GM12878 (cell line): ENCODE measurements at regions not wholly inside any gene's neighbourhood (a gene's known extent, or its start where the extent isn't known, plus 50 kb on each side); places are given as distances from the start of the nearest gene placed in this dataset.

Source experiments
- ATAC-seq: fragments of 200-7000 bp; cut with Tn5 transposase; 3 replicates; pipeline ENCODE4 v1.9.1; 2020; ENCODE audit warnings: mild to moderate bottlenecking, moderate library complexity
- BruUV-seq: library from RNA; stranded (reverse); fragments of 400-500 nt; replicated peaks from 2 replicates; lab custom pipeline; 2021; lab: Mats Ljungman, UMichigan
- CTCF ChIA-PET: fragments of 300-600 bp; sonication (Branson Sonifier 250); formaldehyde crosslinking; extraction: SDS; loops from one replicate; lab custom pipeline; 2021; ENCODE audit warnings: inconsistent platforms; lab: Yijun Ruan, JAX
- POLR2A ChIA-PET: fragments of 350-600 bp; formaldehyde crosslinking; extraction: SDS; loops from one replicate; lab custom pipeline; 2021; ENCODE audit warnings: inconsistent platforms; lab: Charles Lee
- RAD21 ChIA-PET: fragments of 300-600 bp; sonication (Branson Sonifier 250); formaldehyde crosslinking; loops from one replicate; lab custom pipeline; 2023; ENCODE audit warnings: antibody characterized with exemption; ENCODE audit not compliant: unreplicated experiment; lab: Charles Lee
- SMC1A ChIA-PET: fragments of 300-600 bp; sonication (Branson Sonifier 250); formaldehyde crosslinking; loops from one replicate; lab custom pipeline; 2023; ENCODE audit not compliant: unreplicated experiment, uncharacterized antibody; lab: Charles Lee
- DNase-seq: peaks from one replicate; pipeline ENCODE4 v3.0.0-alpha.2; 2011; ENCODE audit warnings: low read depth, low spot score
- FAIRE-seq: peaks from 3 replicates; lab custom pipeline; 2011; peaks lifted over from hg19 to GRCh38; lab: Jason Lieb, UNC
- H2AFZ ChIP-seq: 2 replicates; pipeline ENCODE4 v1.6.0; 2011; ENCODE audit warnings: low read depth, low read length, control low read depth; ENCODE audit not compliant: control insufficient read depth
- H3K27ac ChIP-seq: 2 replicates; pipeline ENCODE4 v1.5.1; 2011; ENCODE audit warnings: control low read depth; ENCODE audit not compliant: control insufficient read depth, insufficient read depth
- H3K27me3 ChIP-seq, 2 experiments: replicated peaks in 1 of 2; 2 replicates each; pipeline versions ENCODE4 v1.6.0 to v1.6.1; 2011; ENCODE audit warnings: low read length in 1 of 2; ENCODE audit not compliant: control insufficient read depth in 2 of 2, insufficient read depth in 2 of 2
- H3K36me3 ChIP-seq, 2 experiments: 2 replicates each; pipeline ENCODE4 v1.5.1; 2011; ENCODE audit warnings: low read length in 1 of 2; ENCODE audit not compliant: control insufficient read depth in 2 of 2, insufficient read depth in 2 of 2
- H3K4me1 ChIP-seq: 2 replicates; pipeline ENCODE4 v1.6.1; 2011; ENCODE audit warnings: mild to moderate bottlenecking, low read length, moderate library complexity, mixed read lengths; ENCODE audit not compliant: control insufficient read depth, insufficient read depth
- H3K4me2 ChIP-seq: 2 replicates; pipeline ENCODE4 v1.6.0; 2011; ENCODE audit warnings: control low read depth; ENCODE audit not compliant: control insufficient read depth, insufficient read depth
- H3K4me3 ChIP-seq: fragments of 200-600 bp; sonication (generic); 2 replicates; pipeline ENCODE4 v1.5.1; 2016
- H3K79me2 ChIP-seq: 2 replicates; pipeline ENCODE4 v1.6.0; 2011; ENCODE audit warnings: low read length; ENCODE audit not compliant: control insufficient read depth, insufficient read depth
- H3K9ac ChIP-seq: 2 replicates; pipeline ENCODE4 v1.8.0; 2011; ENCODE audit warnings: low read length, control low read depth, mixed read lengths; ENCODE audit not compliant: control insufficient read depth, insufficient read depth
- H3K9me3 ChIP-seq: replicated peaks from 3 replicates; pipeline ENCODE4 v1.5.1; 2011; ENCODE audit warnings: mild to moderate bottlenecking, low read length; ENCODE audit not compliant: control insufficient read depth, insufficient read depth
- H4K20me1 ChIP-seq: 2 replicates; pipeline ENCODE4 v1.6.0; 2011; ENCODE audit not compliant: control insufficient read depth, insufficient read depth
- ATF2 ChIP-seq: IDR thresholded peaks from 2 replicates; pipeline ENCODE4 v1.6.1; 2012; ENCODE audit warnings: low read length, inconsistent platforms
- BRCA1 ChIP-seq: IDR thresholded peaks from 2 replicates; pipeline ENCODE4 v1.6.1; 2011; ENCODE audit warnings: low read depth, low read length, improper control_type of control experiment
- DPF2 ChIP-seq: fragments of 450-650 bp; IDR thresholded peaks from 2 replicates; pipeline ENCODE4 v1.6.1; 2017; ENCODE audit warnings: mild to moderate bottlenecking
- EED ChIP-seq: sonication (generic); IDR thresholded peaks from 2 replicates; pipeline ENCODE4 v1.6.1; 2016; ENCODE audit warnings: antibody characterized with exemption, low read depth
- EP300 ChIP-seq, 2 experiments: fragments of 150-350 bp in 1 of 2; IDR thresholded peaks; 2 replicates each; pipeline ENCODE4 v1.6.1; 2011 to 2012; ENCODE audit warnings: low read depth in 2 of 2, low read length in 2 of 2, borderline replicate concordance in 1 of 2, improper control_type of control experiment in 1 of 2, inconsistent platforms in 1 of 2; ENCODE audit not compliant: control insufficient read depth in 1 of 2
- IRF5 ChIP-seq: fragments of 450-650 bp; IDR thresholded peaks from 2 replicates; pipeline ENCODE4 v1.6.1; 2017; ENCODE audit warnings: borderline replicate concordance
- JUND ChIP-seq: IDR thresholded peaks from 2 replicates; pipeline ENCODE4 v1.6.1; 2012; ENCODE audit warnings: low read depth, mild to moderate bottlenecking, low read length, improper control_type of control experiment, moderate library complexity
- KLF5 ChIP-seq: fragments of 450-650 bp; IDR thresholded peaks from 2 replicates; pipeline ENCODE4 v1.6.1; 2014; ENCODE audit warnings: mild to moderate bottlenecking; ENCODE audit not compliant: partially characterized antibody
- MYC ChIP-seq: IDR thresholded peaks from 2 replicates; pipeline ENCODE4 v1.6.1; 2011; ENCODE audit warnings: mild to moderate bottlenecking, low read length, moderate library complexity, inconsistent platforms; ENCODE audit not compliant: insufficient read depth, insufficient replicate concordance, insufficient read length, severe bottlenecking
- RAD51 ChIP-seq: fragments of 450-650 bp; IDR thresholded peaks from 2 replicates; pipeline ENCODE4 v1.6.1; 2016; ENCODE audit warnings: moderate library complexity, mild to moderate bottlenecking, inconsistent platforms
- RBBP5 ChIP-seq: fragments of 200-600 bp; sonication (generic); conservative IDR thresholded peaks from 2 replicates; pipeline ENCODE4 v1.6.1; 2016
- RFX5 ChIP-seq: IDR thresholded peaks from 2 replicates; pipeline ENCODE4 v1.6.1; 2011; ENCODE audit warnings: low read depth, low read length, improper control_type of control experiment
- RUNX3 ChIP-seq: IDR thresholded peaks from 2 replicates; pipeline ENCODE4 v1.6.1; 2012; ENCODE audit warnings: low read length, inconsistent platforms
- TARDBP ChIP-seq: IDR thresholded peaks from 2 replicates; pipeline ENCODE4 v1.6.1; 2016; ENCODE audit warnings: borderline replicate concordance
- YY1 ChIP-seq: IDR thresholded peaks from 2 replicates; pipeline ENCODE4 v1.6.1; 2011; ENCODE audit warnings: low read depth, mild to moderate bottlenecking, low read length
- ZBTB40 ChIP-seq: fragments of 450-650 bp; IDR thresholded peaks from 2 replicates; pipeline ENCODE4 v1.6.1; 2016; ENCODE audit warnings: mild to moderate bottlenecking, moderate library complexity, borderline replicate concordance
- ZZZ3 ChIP-seq: IDR thresholded peaks from 2 replicates; pipeline ENCODE4 v1.6.1; 2011; ENCODE audit warnings: low read depth; ENCODE audit not compliant: control insufficient read depth, insufficient read length
- WGBS: methylation state at CpG from one replicate; pipeline ENCODE4 v1.1.6; 2016; ENCODE audit warnings: low lambda C conversion rate; ENCODE audit not compliant: insufficient replicate concordance, insufficient coverage; ENCODE audit errors: missing lambda C conversion rate; 5-methylcytosine and 5-hydroxymethylcytosine counted together
- in situ Hi-C: fragments of 300-500 bp; cut with MboI; formaldehyde crosslinking; loops from 9 replicates; pipeline ENCODE4 v1.14.3; 2018; ENCODE audit warnings: mixed read lengths
- intact Hi-C: fragments of 100-400 bp; cut with micrococcal nuclease; formaldehyde crosslinking; loops from one replicate; pipeline ENCODE4 v1.14.2; 2022; ENCODE audit not compliant: unreplicated experiment
- TF ChIP-seq, protein P1 (sequence below): IDR thresholded peaks from 2 replicates; pipeline ENCODE4 v1.6.1; 2011; ENCODE audit warnings: low read depth, low read length, improper control_type of control experiment, borderline replicate concordance

GRCh38 chr3:166085164-166085856 lies 248.1 kb upstream of the BCHE start:
- no peak for ATAC-seq
- DNase-seq = no peak
- no peak overlapping the region for H3K27ac ChIP-seq
- no TSS peak for BruUV-seq
- H2AFZ ChIP-seq = no peak overlapping the region
- intact Hi-C loops = no loop called here
- no peaks in the 10 kb centered on the region for H3K27me3 ChIP-seq
- WGBS = 14% methylated on average over 4 of the region's 4 CpGs
- ChIA-PET SMC1A (interaction anchor here (0.7 kb wide), 1 partner anchor 12 kb away, joined by 3 read pairs; no protein-coding TSS in a partner anchor), CTCF (no interaction called here)
- in situ Hi-C loops = no loop called here
- H4K20me1 ChIP-seq = no peaks in the 10 kb centered on the region
- H3K9ac ChIP-seq = no peak overlapping the region
- no peaks in the 10 kb centered on the region for H3K36me3 ChIP-seq
- TF ChIP-seq EP300 (IDR thresholded peaks at IDR 0.05; ENCODE audit: borderline replicate concordance in 1 of 2, control insufficient read depth in 1 of 2, low read depth in 2 of 2, low read length in 2 of 2) = no peak
- no peak for TF ChIP-seq JUND
- no peak for TF ChIP-seq RFX5
- TF ChIP-seq MYC = no peak
- TF ChIP-seq TARDBP = no peak
- no peak for TF ChIP-seq BRCA1
- TF ChIP-seq, protein P1, sequence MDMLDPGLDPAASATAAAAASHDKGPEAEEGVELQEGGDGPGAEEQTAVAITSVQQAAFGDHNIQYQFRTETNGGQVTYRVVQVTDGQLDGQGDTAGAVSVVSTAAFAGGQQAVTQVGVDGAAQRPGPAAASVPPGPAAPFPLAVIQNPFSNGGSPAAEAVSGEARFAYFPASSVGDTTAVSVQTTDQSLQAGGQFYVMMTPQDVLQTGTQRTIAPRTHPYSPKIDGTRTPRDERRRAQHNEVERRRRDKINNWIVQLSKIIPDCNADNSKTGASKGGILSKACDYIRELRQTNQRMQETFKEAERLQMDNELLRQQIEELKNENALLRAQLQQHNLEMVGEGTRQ = no peak
- no peak for TF ChIP-seq EED
- TF ChIP-seq IRF5 = no peak
- no peak for TF ChIP-seq ATF2
- no peak for TF ChIP-seq DPF2
- TF ChIP-seq RBBP5 = no peak
- no peak for TF ChIP-seq YY1
- no peak for TF ChIP-seq ZBTB40
- no peak for TF ChIP-seq RAD51
- no peak for TF ChIP-seq RUNX3
- TF ChIP-seq ZZZ3 = no peak
- no peak for TF ChIP-seq KLF5
- TF ChIP-seq, all 136 proteins: peak for 0
- Histone ChIP-seq H3K4me1 (no peaks in the 10 kb centered on the region), H3K9me3 (no peaks in the 10 kb centered on the region), H3K4me3 (no peak overlapping the region), H3K4me2 (no peak overlapping the region), H3K79me2 (no peaks in the 10 kb centered on the region)
- ChIA-PET POLR2A (no interaction called here), RAD21 (interaction anchor here (0.6 kb wide), 1 partner anchor 68 kb away, joined by 3 read pairs; no protein-coding TSS in a partner anchor)
- FAIRE-seq = no peak
